Skeletal muscle tissue (tissue), 3 donors: ENCODE measurements at regions not wholly inside any gene's neighbourhood (a gene's known extent, or its start where the extent isn't known, plus 50 kb on each side); places are given as distances from the start of the nearest gene placed in this dataset.

Experiments
- H3K27ac ChIP-seq: one replicate; pipeline ENCODE4 v1.7.0; 2013; ENCODE audit warnings: mild to moderate bottlenecking, low read depth, low read length, inconsistent platforms
- H3K27me3 ChIP-seq, 3 donors: one replicate each; pipeline ENCODE4 v1.7.0; 2013; ENCODE audit warnings: low read length in 3 of 3; ENCODE audit not compliant: control insufficient read depth in 3 of 3, insufficient read depth in 3 of 3
- H3K36me3 ChIP-seq, 3 donors: one replicate each; pipeline ENCODE4 v1.7.0; 2013; ENCODE audit warnings: low read length in 3 of 3; ENCODE audit not compliant: control insufficient read depth in 3 of 3, insufficient read depth in 3 of 3
- H3K4me1 ChIP-seq, 3 donors: one replicate each; pipeline ENCODE4 v1.7.0; 2013; ENCODE audit warnings: low read length in 3 of 3, mild to moderate bottlenecking in 3 of 3; ENCODE audit not compliant: control insufficient read depth in 3 of 3, insufficient read depth in 3 of 3
- H3K4me3 ChIP-seq, 3 donors: one replicate each; pipeline ENCODE4 v1.7.0; 2013; ENCODE audit warnings: low read length in 3 of 3
- H3K9ac ChIP-seq, 3 donors: one replicate each; pipeline ENCODE4 v1.7.0; 2013; ENCODE audit warnings: low read length in 3 of 3, mild to moderate bottlenecking in 3 of 3, moderate library complexity in 2 of 3, low read depth in 1 of 3
- H3K9me3 ChIP-seq, 3 donors: one replicate each; pipeline ENCODE4 v1.7.0; 2013; ENCODE audit warnings: low read length in 3 of 3; ENCODE audit not compliant: control insufficient read depth in 3 of 3
- donor health status: Osteomylitis.

- H3K9me3 ChIP-seq, result no peaks in the 10 kb centered on the region
- no peaks in the 10 kb centered on the region for H3K36me3 ChIP-seq
- H3K4me3 ChIP-seq, result no peak overlapping the region
- H3K9ac ChIP-seq, result no peak overlapping the region
- peaks cover 0 to 3% (median 0%) of the 10 kb centered on the region in 3 donors for H3K4me1 ChIP-seq
- H3K27me3 ChIP-seq, result no peaks in the 10 kb centered on the region
- no peak overlapping the region for H3K27ac ChIP-seq
Observed at GRCh38 chr10:28920091-28920490, 242.8 kb downstream of the BAMBI start.

GRCh38 chr10:28922127-28922526, 244.8 kb downstream of the BAMBI start:
- Histone ChIP-seq H3K36me3 (no peaks in the 10 kb centered on the region), H3K9ac (no peak overlapping the region), H3K27ac (no peak overlapping the region), H3K4me3 (no peak overlapping the region), H3K9me3 (no peaks in the 10 kb centered on the region), H3K27me3 (no peaks in the 10 kb centered on the region), H3K4me1 (peaks cover 0 to 8% (median 3%) of the 10 kb centered on the region in 3 donors)

GRCh38 chr10:28922861-28923260, 245.5 kb downstream of the BAMBI start:
- Histone ChIP-seq H3K36me3 (no peaks in the 10 kb centered on the region), H3K27ac (no peak overlapping the region), H3K4me1 (peaks cover 0 to 8% (median 3%) of the 10 kb centered on the region in 3 donors), H3K9ac (no peak overlapping the region), H3K4me3 (no peak overlapping the region), H3K9me3 (no peaks in the 10 kb centered on the region), H3K27me3 (no peaks in the 10 kb centered on the region)

DNA sequence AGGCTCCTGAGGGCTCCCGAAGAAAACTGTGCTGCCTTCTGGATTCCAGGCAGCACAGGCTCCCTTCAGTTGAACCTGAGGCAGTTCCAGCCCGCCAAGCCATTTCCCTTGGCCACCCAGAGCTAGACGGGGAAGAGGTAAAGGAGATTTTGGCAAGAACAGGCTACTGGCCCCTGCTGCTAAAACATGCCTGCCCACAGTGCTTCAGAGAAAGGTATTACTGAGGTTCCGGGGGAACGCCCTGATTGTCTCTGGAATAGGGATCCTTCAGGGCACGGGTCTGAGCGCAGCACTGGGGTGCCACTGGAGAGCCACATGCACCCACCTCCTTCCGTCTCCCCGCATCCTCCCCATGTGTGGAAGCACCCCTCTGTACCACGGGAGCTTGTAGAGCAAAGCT, 247.4 kb downstream of the BAMBI start:
- peak overlapping the region in 1 of 3 donors; percentile 46 for H3K4me3 ChIP-seq
- no peaks in the 10 kb centered on the region for H3K36me3 ChIP-seq
- no peaks in the 10 kb centered on the region for H3K27me3 ChIP-seq
- H3K27ac ChIP-seq, result no peak overlapping the region
- H3K9me3 ChIP-seq, result no peaks in the 10 kb centered on the region
- peak overlapping the region in 2 of 3 donors; percentile 27 to 66 for H3K9ac ChIP-seq
- H3K4me1 ChIP-seq, result peaks cover 0 to 8% (median 3%) of the 10 kb centered on the region in 3 donors

DNA sequence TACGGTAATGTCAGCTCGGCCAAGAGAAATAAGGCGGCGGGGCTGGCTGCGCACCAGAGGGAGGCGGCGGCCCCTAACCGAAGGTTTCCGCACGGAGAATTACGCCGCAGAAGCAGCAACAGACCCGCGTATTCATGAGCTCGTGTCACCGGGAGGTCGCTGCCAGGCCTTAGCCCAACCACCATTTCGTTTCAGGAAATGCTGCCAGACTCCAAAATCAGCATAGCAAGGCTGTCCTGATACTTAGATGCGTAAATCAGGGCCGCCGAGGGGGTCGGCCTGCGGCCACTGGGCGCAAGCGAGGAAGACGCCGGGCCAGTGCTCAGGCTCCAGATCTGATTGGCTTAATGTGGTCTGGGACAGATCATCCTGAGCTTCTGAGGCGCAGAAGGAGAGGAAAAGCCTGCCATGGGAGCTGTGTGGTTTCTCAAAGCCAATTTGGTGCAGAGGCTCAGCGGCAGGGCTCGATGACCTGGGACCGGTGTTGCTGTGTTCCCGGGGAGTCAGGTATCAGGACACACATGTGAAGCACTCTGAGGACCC, 247.9 kb downstream of the BAMBI start:
- H3K9me3 ChIP-seq, result no peaks in the 10 kb centered on the region
- H3K4me1 ChIP-seq, result peaks cover 0 to 8% (median 3%) of the 10 kb centered on the region in 3 donors
- no peaks in the 10 kb centered on the region for H3K27me3 ChIP-seq
- H3K27ac ChIP-seq, result no peak overlapping the region
- H3K4me3 ChIP-seq, result peak overlapping the region; percentile 40 to 64 (median 46)
- H3K36me3 ChIP-seq, result no peaks in the 10 kb centered on the region
- peak overlapping the region in 2 of 3 donors; percentile 27 to 66 for H3K9ac ChIP-seq

DNA sequence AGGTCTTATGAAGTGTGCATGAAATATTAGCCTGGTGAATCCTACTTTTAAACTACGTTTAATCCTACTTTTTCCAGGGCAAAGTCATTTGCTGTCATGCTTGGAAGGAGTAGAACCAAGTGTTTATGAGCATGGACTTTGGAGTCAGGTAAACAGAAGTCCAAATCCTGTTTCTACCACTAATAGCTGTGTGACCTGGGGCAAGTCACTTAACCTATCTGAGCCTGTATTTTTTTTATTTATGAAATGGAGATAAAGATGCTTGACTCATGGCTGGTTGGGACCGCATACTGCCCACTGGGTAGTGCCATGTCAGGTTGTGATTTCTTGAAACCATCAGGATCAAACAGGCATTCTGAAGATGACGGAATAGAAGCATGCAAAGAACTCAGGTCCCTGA, 249.6 kb downstream of the BAMBI start:
- H3K27ac ChIP-seq, result no peak overlapping the region
- no peak overlapping the region for H3K9ac ChIP-seq
- no peaks in the 10 kb centered on the region for H3K9me3 ChIP-seq
- H3K36me3 ChIP-seq, result no peaks in the 10 kb centered on the region
- H3K4me3 ChIP-seq, result no peak overlapping the region
- H3K4me1 ChIP-seq, result peaks cover 0 to 8% (median 3%) of the 10 kb centered on the region in 3 donors
- H3K27me3 ChIP-seq, result no peaks in the 10 kb centered on the region

DNA sequence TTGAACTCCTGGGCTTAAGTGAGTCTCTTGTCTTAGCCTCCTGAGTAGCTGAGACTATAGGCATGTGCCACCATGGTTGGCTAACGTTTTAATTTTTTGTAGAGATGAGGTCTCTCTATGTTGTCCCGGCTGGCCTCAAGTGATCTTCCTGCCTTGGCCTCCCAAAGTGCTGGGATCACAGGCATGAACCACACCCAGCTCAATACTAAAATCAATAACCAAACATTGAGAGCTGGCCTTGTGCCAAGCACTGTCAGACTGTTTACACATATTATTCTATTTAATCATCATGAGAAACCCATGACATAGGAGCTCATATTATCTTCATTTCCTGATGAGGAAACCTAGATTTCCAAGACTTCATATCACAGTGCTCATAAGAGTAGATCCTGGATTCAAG, 251.2 kb downstream of the BAMBI start:
- peaks cover 0 to 8% (median 3%) of the 10 kb centered on the region in 3 donors for H3K4me1 ChIP-seq
- no peaks in the 10 kb centered on the region for H3K27me3 ChIP-seq
- no peaks in the 10 kb centered on the region for H3K36me3 ChIP-seq
- no peak overlapping the region for H3K4me3 ChIP-seq
- H3K9me3 ChIP-seq, result no peaks in the 10 kb centered on the region
- no peak overlapping the region for H3K27ac ChIP-seq
- no peak overlapping the region for H3K9ac ChIP-seq

GRCh38 chr10:28929942-28930341, 252.6 kb downstream of the BAMBI start:
- Histone ChIP-seq H3K4me1 (peaks cover 0 to 7% (median 3%) of the 10 kb centered on the region in 3 donors), H3K4me3 (no peak overlapping the region), H3K9ac (no peak overlapping the region), H3K27ac (no peak overlapping the region), H3K36me3 (no peaks in the 10 kb centered on the region), H3K27me3 (no peaks in the 10 kb centered on the region), H3K9me3 (no peaks in the 10 kb centered on the region)

DNA sequence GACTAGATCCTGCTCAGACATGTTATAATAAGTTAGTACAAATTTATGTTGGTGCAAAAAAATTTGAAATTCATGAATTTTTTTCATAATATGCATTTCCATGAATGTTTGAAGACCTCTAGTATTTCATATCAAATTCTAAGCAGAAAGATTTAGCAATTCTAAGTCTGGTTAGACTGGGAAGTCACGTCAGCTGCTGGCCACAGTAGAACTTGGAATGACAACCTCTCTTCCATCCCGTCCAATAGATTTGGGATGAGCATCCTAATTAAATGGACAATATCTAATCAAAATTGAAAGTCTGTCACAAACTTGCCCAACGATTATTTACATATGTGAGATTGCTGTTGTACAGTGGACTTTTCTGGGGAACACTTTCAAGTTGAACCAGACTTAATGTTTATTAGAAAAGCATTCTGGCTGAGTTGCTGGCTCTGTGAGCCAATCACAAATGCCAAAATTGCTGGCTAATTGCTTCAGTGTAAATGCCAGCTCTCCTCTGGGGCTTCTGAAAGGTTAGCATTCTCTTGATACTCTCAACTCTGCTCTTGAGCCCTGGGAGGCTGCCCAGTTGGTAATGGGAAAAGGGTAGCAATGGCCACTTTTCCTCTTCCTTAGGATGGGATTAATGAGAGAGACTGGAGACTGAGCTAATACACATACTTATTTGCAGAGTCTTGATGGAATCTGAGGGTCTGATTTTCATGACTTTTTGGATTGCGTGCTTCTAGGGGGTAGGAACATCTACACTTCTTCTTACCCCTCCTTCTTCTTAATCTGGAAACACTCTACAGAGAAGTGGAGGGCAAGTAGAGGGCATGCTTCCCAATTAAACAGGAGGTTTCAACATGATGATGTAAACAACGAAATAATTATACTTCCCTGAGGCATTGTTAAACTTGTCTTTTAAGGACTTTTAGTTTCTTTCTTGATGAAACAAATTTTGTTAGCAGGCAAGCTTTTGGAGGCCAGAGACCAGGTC, 253.5 kb downstream of the BAMBI start:
- Histone ChIP-seq H3K4me3 (no peak overlapping the region), H3K4me1 (no peaks in the 10 kb centered on the region), H3K27me3 (no peaks in the 10 kb centered on the region), H3K9ac (no peak overlapping the region), H3K9me3 (no peaks in the 10 kb centered on the region), H3K27ac (no peak overlapping the region), H3K36me3 (no peaks in the 10 kb centered on the region)

GRCh38 chr10:28935061-28935460, 257.7 kb downstream of the BAMBI start:
- H3K4me3 ChIP-seq, result no peak overlapping the region
- no peaks in the 10 kb centered on the region for H3K36me3 ChIP-seq
- H3K9me3 ChIP-seq, result no peaks in the 10 kb centered on the region
- no peak overlapping the region for H3K9ac ChIP-seq
- no peaks in the 10 kb centered on the region for H3K27me3 ChIP-seq
- peaks cover 8 to 9% (median 9%) of the 10 kb centered on the region in 3 donors for H3K4me1 ChIP-seq
- H3K27ac ChIP-seq, result no peak overlapping the region
